SU-DHL-6 (cell line): ENCODE measurements at regions not wholly inside any gene's neighbourhood (a gene's known extent, or its start where the extent isn't known, plus 50 kb on each side); places are given as distances from the start of the nearest gene placed in this dataset.
"Not testable (repeated sequence)": the region's sequence is repeated elsewhere in the genome, so short reads cannot be mapped to it uniquely, and the experiment has no call there.

Source experiments
- H2AFZ ChIP-seq: fragments of 200-600 bp; sonication (generic); 2 replicates; pipeline ENCODE4 v1.6.1; 2014; ENCODE audit warnings: low read depth, mild to moderate bottlenecking, moderate library complexity, mixed read lengths, antibody characterized with exemption, low read length; ENCODE audit not compliant: severe bottlenecking
- H3F3A ChIP-seq: fragments of 200-600 bp; shearing (Covaris generic); 2 replicates; pipeline ENCODE4 v1.6.0; 2016; ENCODE audit warnings: antibody characterized with exemption, mild to moderate bottlenecking; ENCODE audit not compliant: insufficient read depth
- H3K27ac ChIP-seq: fragments of 200-600 bp; sonication (generic); 2 replicates; pipeline ENCODE4 v1.5.1; 2016; ENCODE audit warnings: low read depth, mild to moderate bottlenecking, low read length, moderate library complexity, mixed read lengths
- H3K27me3 ChIP-seq: fragments of 200-600 bp; sonication (generic), shearing (Covaris generic); 2 replicates; pipeline ENCODE4 v1.6.0; 2014; ENCODE audit warnings: mild to moderate bottlenecking, low read length
- H3K36me3 ChIP-seq: fragments of 200-600 bp; sonication (generic); 2 replicates; pipeline ENCODE4 v1.6.1; 2014; ENCODE audit warnings: mild to moderate bottlenecking, low read length, mixed read lengths
- H3K4me2 ChIP-seq: fragments of 300-600, 200-600 bp; shearing (Covaris generic), sonication (generic); 2 replicates; pipeline ENCODE4 v1.6.0; 2014; ENCODE audit warnings: low read length, low read depth, mild to moderate bottlenecking; ENCODE audit not compliant: poor library complexity, severe bottlenecking
- H3K4me3 ChIP-seq: fragments of 200-600 bp; sonication (generic); 2 replicates; pipeline ENCODE4 v1.5.1; 2014; ENCODE audit warnings: antibody characterized with exemption, low read length, mild to moderate bottlenecking, mixed read lengths; ENCODE audit not compliant: insufficient read depth, poor library complexity, severe bottlenecking
- H3K79me2 ChIP-seq: fragments of 200-600 bp; sonication (generic); 2 replicates; pipeline ENCODE4 v1.6.1; 2014; ENCODE audit warnings: mild to moderate bottlenecking, low read length, moderate library complexity; ENCODE audit not compliant: insufficient read depth
- H3K9ac ChIP-seq: fragments of 200-600 bp; sonication (generic); 2 replicates; pipeline ENCODE4 v1.7.0; 2014; ENCODE audit warnings: mild to moderate bottlenecking, low read length
- H3K9me2 ChIP-seq: fragments of 200-600 bp; sonication (generic); replicated peaks from 2 replicates; pipeline ENCODE4 v1.6.1; 2014; ENCODE audit warnings: low read length; ENCODE audit not compliant: insufficient read depth
- H3K9me3 ChIP-seq: fragments of 200-600 bp; sonication (generic); 2 replicates; pipeline ENCODE4 v1.6.1; 2014; ENCODE audit warnings: low read length, mixed read lengths; ENCODE audit not compliant: insufficient read depth
- H4K20me1 ChIP-seq: fragments of 200-600 bp; sonication (generic); 2 replicates; pipeline ENCODE4 v1.6.1; 2014; ENCODE audit warnings: low read depth, mild to moderate bottlenecking, antibody characterized with exemption, low read length, moderate library complexity, mixed read lengths
- CTCF ChIP-seq: fragments of 200-600 bp; sonication (generic); IDR thresholded peaks from one replicate; pipeline ENCODE4 v1.5.1; 2017; ENCODE audit warnings: antibody characterized with exemption, mild to moderate bottlenecking, low read length, moderate library complexity; ENCODE audit not compliant: insufficient read depth, poor library complexity, severe bottlenecking
- EZH2phosphoT487 ChIP-seq: fragments of 200-600 bp; sonication (generic), shearing (Covaris generic); conservative IDR thresholded peaks from 2 replicates; pipeline ENCODE4 v1.6.1; 2018; ENCODE audit warnings: mild to moderate bottlenecking, antibody characterized with exemption, low read length, moderate library complexity, mixed read lengths

GRCh38 chr4:60663769-60664168, 536.4 kb upstream of the ADGRL3 start:
- Histone ChIP-seq H3K36me3 (no peaks in the 10 kb centered on the region), H3K9me2 (no peaks in the 10 kb centered on the region), H4K20me1 (no peaks in the 10 kb centered on the region), H3F3A (no peaks in the 10 kb centered on the region), H2AFZ (no peak overlapping the region), H3K9me3 (no peaks in the 10 kb centered on the region), H3K4me2 (no peak overlapping the region), H3K79me2 (no peaks in the 10 kb centered on the region), H3K27me3 (no peaks in the 10 kb centered on the region), H3K9ac (no peak overlapping the region), H3K4me3 (no peak overlapping the region), H3K27ac (no peak overlapping the region)
- TF ChIP-seq EZH2phosphoT487 (no peak), CTCF (no peak)

GRCh38 chr4:60682901-60683300, 517.2 kb upstream of the ADGRL3 start:
- Histone ChIP-seq H3K4me3 (no peak overlapping the region), H3K9me2 (no peaks in the 10 kb centered on the region), H3K79me2 (no peaks in the 10 kb centered on the region), H3K9ac (no peak overlapping the region), H3F3A (no peaks in the 10 kb centered on the region), H4K20me1 (no peaks in the 10 kb centered on the region), H3K4me2 (no peak overlapping the region), H2AFZ (no peak overlapping the region), H3K36me3 (no peaks in the 10 kb centered on the region), H3K27me3 (no peaks in the 10 kb centered on the region), H3K27ac (no peak overlapping the region), H3K9me3 (no peaks in the 10 kb centered on the region)
- TF ChIP-seq CTCF = no peak
- TF ChIP-seq EZH2phosphoT487 = no peak

GRCh38 chr4:60683357-60683756, 516.8 kb upstream of the ADGRL3 start:
- Histone ChIP-seq H3K27ac (no peak overlapping the region), H3K79me2 (no peaks in the 10 kb centered on the region), H3K27me3 (no peaks in the 10 kb centered on the region), H3K9me3 (no peaks in the 10 kb centered on the region), H3F3A (no peaks in the 10 kb centered on the region), H3K4me2 (no peak overlapping the region), H4K20me1 (no peaks in the 10 kb centered on the region), H3K36me3 (no peaks in the 10 kb centered on the region), H2AFZ (no peak overlapping the region), H3K9ac (no peak overlapping the region), H3K9me2 (no peaks in the 10 kb centered on the region), H3K4me3 (no peak overlapping the region)
- no peak for TF ChIP-seq EZH2phosphoT487
- TF ChIP-seq CTCF = no peak

GRCh38 chr4:60683973-60684372, 516.2 kb upstream of the ADGRL3 start:
- Histone ChIP-seq H4K20me1 (no peaks in the 10 kb centered on the region), H3K4me2 (no peak overlapping the region), H3F3A (no peaks in the 10 kb centered on the region), H3K9me2 (no peaks in the 10 kb centered on the region), H2AFZ (no peak overlapping the region), H3K36me3 (no peaks in the 10 kb centered on the region), H3K79me2 (no peaks in the 10 kb centered on the region), H3K4me3 (no peak overlapping the region), H3K9me3 (no peaks in the 10 kb centered on the region), H3K9ac (no peak overlapping the region), H3K27me3 (no peaks in the 10 kb centered on the region), H3K27ac (no peak overlapping the region)
- TF ChIP-seq EZH2phosphoT487 (no peak), CTCF (no peak)

GRCh38 chr4:60696062-60696461, 504.1 kb upstream of the ADGRL3 start:
- H3K79me2 ChIP-seq, H3K9ac ChIP-seq, H3K36me3 ChIP-seq, H3K4me3 ChIP-seq, H3K27ac ChIP-seq, H3K27me3 ChIP-seq, H3K9me2 ChIP-seq, H2AFZ ChIP-seq, H4K20me1 ChIP-seq, H3K4me2 ChIP-seq, H3F3A ChIP-seq, H3K9me3 ChIP-seq: not testable (repeated sequence)
